Neural cell (in vitro differentiated cells): ENCODE measurements at regions not wholly inside any gene's neighbourhood (a gene's known extent, or its start where the extent isn't known, plus 50 kb on each side); places are given as distances from the start of the nearest gene placed in this dataset.

Experiments
- H2AFZ ChIP-seq: fragments of 200-600, 300-800 bp; sonication (generic), shearing (Covaris generic); 2 replicates; pipeline ENCODE4 v1.6.0; 2014; ENCODE audit warnings: low read depth, mild to moderate bottlenecking, antibody characterized with exemption, low read length, moderate library complexity
- H3F3A ChIP-seq: fragments of 200-600 bp; shearing (Covaris generic); 2 replicates; pipeline ENCODE4 v1.6.1; 2016; ENCODE audit warnings: mild to moderate bottlenecking, moderate library complexity, mixed read lengths, antibody characterized with exemption, low read length; ENCODE audit not compliant: insufficient read depth, poor library complexity, severe bottlenecking
- H3K27ac ChIP-seq: fragments of 200-600, 300-800 bp; sonication (generic), shearing (Covaris generic); 2 replicates; pipeline ENCODE4 v1.5.1; 2014; ENCODE audit warnings: mild to moderate bottlenecking, low read length, moderate library complexity
- H3K27me3 ChIP-seq: fragments of 300-800, 200-600 bp; sonication (generic), shearing (Covaris generic); 2 replicates; pipeline ENCODE4 v1.6.0; 2014; ENCODE audit warnings: mild to moderate bottlenecking, low read depth, low read length, moderate library complexity; ENCODE audit not compliant: insufficient read depth
- H3K36me3 ChIP-seq: fragments of 300-800, 200-600 bp; sonication (generic), shearing (Covaris generic); 2 replicates; pipeline ENCODE4 v1.5.1; 2014; ENCODE audit warnings: mild to moderate bottlenecking, antibody characterized with exemption, low read length, moderate library complexity; ENCODE audit not compliant: insufficient read depth
- H3K4me2 ChIP-seq: fragments of 300-800, 200-600 bp; sonication (generic), shearing (Covaris generic); 2 replicates; pipeline ENCODE4 v1.6.0; 2014; ENCODE audit warnings: mild to moderate bottlenecking, low read length
- H3K4me3 ChIP-seq: fragments of 300-800, 200-600 bp; sonication (generic), shearing (Covaris generic); 2 replicates; pipeline ENCODE4 v1.5.1; 2014; ENCODE audit warnings: mild to moderate bottlenecking, low read length, moderate library complexity
- H3K79me2 ChIP-seq: fragments of 200-600 bp; shearing (Covaris generic); replicated peaks from 2 replicates; pipeline ENCODE4 v1.6.0; 2014; ENCODE audit warnings: mild to moderate bottlenecking, low read length, moderate library complexity; ENCODE audit not compliant: insufficient read depth
- H3K9ac ChIP-seq: fragments of 300-800, 200-600 bp; sonication (generic), shearing (Covaris generic); 2 replicates; pipeline ENCODE4 v1.6.1; 2016; ENCODE audit warnings: mild to moderate bottlenecking, low read length, mixed read lengths
- H3K9me2 ChIP-seq: fragments of 200-600 bp; shearing (Covaris generic); 2 replicates; pipeline ENCODE4 v1.6.1; 2016; ENCODE audit warnings: mild to moderate bottlenecking, low read length, mixed read lengths; ENCODE audit not compliant: insufficient read depth
- H3K9me3 ChIP-seq: fragments of 200-600, 300-800 bp; sonication (generic), shearing (Covaris generic); 2 replicates; pipeline ENCODE4 v1.6.1; 2016; ENCODE audit warnings: mild to moderate bottlenecking, mixed run types, low read length, moderate library complexity, mixed read lengths
- H4K20me1 ChIP-seq: fragments of 200-600 bp; shearing (Covaris generic); 2 replicates; pipeline ENCODE4 v1.6.1; 2016; ENCODE audit warnings: mild to moderate bottlenecking, mixed run types; ENCODE audit not compliant: insufficient read depth
- EP300 ChIP-seq: fragments of 450-650 bp; conservative IDR thresholded peaks from 2 replicates; pipeline ENCODE4 v1.6.1; 2014; ENCODE audit warnings: antibody characterized with exemption, mild to moderate bottlenecking, moderate library complexity; ENCODE audit not compliant: poor library complexity, severe bottlenecking
- EZH2 ChIP-seq: fragments of 200-600, 300-800 bp; shearing (Covaris generic), sonication (generic); IDR thresholded peaks from 2 replicates; pipeline ENCODE4 v1.6.1; 2014; ENCODE audit warnings: antibody characterized with exemption, low read length, borderline replicate concordance, mild to moderate bottlenecking; ENCODE audit not compliant: insufficient read depth, poor library complexity, severe bottlenecking
- MXI1 ChIP-seq: fragments of 450-650 bp; conservative IDR thresholded peaks from 2 replicates; pipeline ENCODE4 v1.6.1; 2014; ENCODE audit warnings: antibody characterized with exemption, mild to moderate bottlenecking; ENCODE audit not compliant: poor library complexity, severe bottlenecking
- POLR2AphosphoS5 ChIP-seq: IDR thresholded peaks from 2 replicates; pipeline ENCODE4 v1.6.1; 2012
- RAD21 ChIP-seq: fragments of 450-650 bp; conservative IDR thresholded peaks from 2 replicates; pipeline ENCODE4 v1.6.1; 2014; ENCODE audit warnings: antibody characterized with exemption, mild to moderate bottlenecking, moderate library complexity
- SMC3 ChIP-seq: fragments of 450-650 bp; conservative IDR thresholded peaks from 2 replicates; pipeline ENCODE4 v1.6.1; 2014; ENCODE audit warnings: antibody characterized with exemption, mild to moderate bottlenecking, moderate library complexity; ENCODE audit not compliant: poor library complexity
- TAF1 ChIP-seq: IDR thresholded peaks from 2 replicates; pipeline ENCODE4 v1.6.1; 2012; ENCODE audit warnings: low read depth
- TF ChIP-seq, protein P1 (sequence below): fragments of 450-650 bp; IDR thresholded peaks from 2 replicates; pipeline ENCODE4 v1.5.1; 2014; ENCODE audit warnings: antibody characterized with exemption, mild to moderate bottlenecking, moderate library complexity; ENCODE audit not compliant: poor library complexity, severe bottlenecking
- TF ChIP-seq, protein P2 (sequence below): IDR thresholded peaks from 2 replicates; pipeline ENCODE4 v1.6.1; 2012; ENCODE audit warnings: borderline replicate concordance

DNA sequence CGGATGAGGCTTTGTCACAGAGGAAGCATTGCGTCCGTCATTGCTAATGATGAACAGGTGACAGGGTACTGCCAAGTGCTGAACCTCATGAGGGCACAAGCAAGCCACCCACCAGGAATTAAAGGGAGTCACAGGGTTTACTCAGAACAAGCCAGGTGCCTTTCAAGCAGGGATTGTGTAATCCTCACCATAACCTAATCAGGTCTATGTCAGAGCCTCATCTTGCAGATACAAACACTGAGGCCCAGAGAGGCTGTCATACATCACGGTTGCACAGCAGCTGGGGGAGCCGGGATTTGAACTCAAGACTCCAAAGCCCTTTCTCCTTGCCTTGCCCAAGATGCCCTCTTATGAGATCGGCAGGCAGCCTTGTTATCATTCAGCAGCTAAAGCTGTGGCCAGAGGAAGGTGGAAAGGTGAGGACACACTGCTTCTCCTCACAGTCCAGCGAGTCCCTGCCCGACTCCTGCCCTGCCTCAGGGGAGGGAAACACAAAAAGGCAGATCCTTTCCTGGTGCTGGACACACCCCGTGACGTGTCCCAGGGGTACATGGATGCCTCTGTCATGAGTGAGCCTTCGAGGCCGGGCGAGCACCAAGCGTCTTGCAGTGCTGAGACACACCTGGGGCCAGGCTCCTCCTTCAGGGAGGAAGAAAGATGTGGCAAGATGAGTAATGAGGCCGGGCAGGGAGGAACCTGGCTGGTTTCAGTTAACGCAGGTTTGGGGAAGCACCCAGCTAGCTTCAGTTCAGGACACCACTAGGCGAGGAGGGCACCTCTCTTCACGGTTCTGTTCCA is 214.9 kb downstream of the LY86 start:
- Histone ChIP-seq H3K36me3 (no peaks in the 10 kb centered on the region), H3K27me3 (no peaks in the 10 kb centered on the region), H3K27ac (no peak overlapping the region), H3F3A (no peaks in the 10 kb centered on the region), H3K9me2 (no peaks in the 10 kb centered on the region), H3K9me3 (no peaks in the 10 kb centered on the region), H3K79me2 (no peaks in the 10 kb centered on the region), H2AFZ (no peak overlapping the region), H4K20me1 (no peaks in the 10 kb centered on the region), H3K9ac (no peak overlapping the region), H3K4me2 (no peak overlapping the region), H3K4me3 (no peak overlapping the region)
- TF ChIP-seq, protein P1, sequence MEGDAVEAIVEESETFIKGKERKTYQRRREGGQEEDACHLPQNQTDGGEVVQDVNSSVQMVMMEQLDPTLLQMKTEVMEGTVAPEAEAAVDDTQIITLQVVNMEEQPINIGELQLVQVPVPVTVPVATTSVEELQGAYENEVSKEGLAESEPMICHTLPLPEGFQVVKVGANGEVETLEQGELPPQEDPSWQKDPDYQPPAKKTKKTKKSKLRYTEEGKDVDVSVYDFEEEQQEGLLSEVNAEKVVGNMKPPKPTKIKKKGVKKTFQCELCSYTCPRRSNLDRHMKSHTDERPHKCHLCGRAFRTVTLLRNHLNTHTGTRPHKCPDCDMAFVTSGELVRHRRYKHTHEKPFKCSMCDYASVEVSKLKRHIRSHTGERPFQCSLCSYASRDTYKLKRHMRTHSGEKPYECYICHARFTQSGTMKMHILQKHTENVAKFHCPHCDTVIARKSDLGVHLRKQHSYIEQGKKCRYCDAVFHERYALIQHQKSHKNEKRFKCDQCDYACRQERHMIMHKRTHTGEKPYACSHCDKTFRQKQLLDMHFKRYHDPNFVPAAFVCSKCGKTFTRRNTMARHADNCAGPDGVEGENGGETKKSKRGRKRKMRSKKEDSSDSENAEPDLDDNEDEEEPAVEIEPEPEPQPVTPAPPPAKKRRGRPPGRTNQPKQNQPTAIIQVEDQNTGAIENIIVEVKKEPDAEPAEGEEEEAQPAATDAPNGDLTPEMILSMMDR, result no peak
- no peak for TF ChIP-seq MXI1
- TF ChIP-seq EZH2, result no peak
- TF ChIP-seq RAD21, result no peak
- TF ChIP-seq TAF1, result no peak
- TF ChIP-seq EP300, result no peak
- TF ChIP-seq, protein P2, sequence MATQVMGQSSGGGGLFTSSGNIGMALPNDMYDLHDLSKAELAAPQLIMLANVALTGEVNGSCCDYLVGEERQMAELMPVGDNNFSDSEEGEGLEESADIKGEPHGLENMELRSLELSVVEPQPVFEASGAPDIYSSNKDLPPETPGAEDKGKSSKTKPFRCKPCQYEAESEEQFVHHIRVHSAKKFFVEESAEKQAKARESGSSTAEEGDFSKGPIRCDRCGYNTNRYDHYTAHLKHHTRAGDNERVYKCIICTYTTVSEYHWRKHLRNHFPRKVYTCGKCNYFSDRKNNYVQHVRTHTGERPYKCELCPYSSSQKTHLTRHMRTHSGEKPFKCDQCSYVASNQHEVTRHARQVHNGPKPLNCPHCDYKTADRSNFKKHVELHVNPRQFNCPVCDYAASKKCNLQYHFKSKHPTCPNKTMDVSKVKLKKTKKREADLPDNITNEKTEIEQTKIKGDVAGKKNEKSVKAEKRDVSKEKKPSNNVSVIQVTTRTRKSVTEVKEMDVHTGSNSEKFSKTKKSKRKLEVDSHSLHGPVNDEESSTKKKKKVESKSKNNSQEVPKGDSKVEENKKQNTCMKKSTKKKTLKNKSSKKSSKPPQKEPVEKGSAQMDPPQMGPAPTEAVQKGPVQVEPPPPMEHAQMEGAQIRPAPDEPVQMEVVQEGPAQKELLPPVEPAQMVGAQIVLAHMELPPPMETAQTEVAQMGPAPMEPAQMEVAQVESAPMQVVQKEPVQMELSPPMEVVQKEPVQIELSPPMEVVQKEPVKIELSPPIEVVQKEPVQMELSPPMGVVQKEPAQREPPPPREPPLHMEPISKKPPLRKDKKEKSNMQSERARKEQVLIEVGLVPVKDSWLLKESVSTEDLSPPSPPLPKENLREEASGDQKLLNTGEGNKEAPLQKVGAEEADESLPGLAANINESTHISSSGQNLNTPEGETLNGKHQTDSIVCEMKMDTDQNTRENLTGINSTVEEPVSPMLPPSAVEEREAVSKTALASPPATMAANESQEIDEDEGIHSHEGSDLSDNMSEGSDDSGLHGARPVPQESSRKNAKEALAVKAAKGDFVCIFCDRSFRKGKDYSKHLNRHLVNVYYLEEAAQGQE, result no peak
- no peak for TF ChIP-seq POLR2AphosphoS5
- TF ChIP-seq SMC3, result no peak

DNA sequence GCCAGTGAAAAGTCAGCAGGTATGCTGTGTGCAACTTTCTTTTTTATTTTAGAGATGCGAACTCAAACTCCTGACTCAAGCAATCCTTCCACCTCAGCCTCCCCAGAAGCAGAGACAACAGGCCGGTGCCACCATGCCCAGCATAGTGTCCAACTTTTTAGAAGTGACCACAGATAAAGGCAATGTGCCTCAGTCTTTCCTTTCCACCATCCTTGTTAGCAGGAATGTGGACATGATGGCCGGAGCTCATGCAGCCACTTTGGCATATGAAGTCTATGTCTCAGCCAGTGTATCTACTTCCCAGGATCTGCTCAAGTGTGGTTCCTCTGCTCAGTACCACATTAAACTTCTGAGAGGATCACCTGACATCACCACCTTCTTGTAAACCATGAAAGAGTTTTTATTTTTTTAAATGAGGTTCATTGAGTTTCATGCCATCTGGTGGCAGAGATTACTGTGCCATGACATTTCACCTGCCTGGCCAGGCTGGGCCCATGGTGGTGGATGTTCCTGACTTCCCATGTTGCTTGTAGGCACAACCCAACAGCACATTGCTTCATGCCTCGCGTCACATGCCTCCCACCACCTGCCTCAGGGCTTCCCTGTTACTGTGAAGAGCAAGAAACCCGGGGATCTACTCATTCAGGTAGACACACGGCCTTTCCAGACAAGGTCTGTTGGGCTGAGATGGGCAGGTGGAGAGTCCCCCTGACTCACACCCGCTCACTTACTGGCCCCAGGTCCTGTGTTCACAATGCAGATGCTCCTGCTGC is 216.5 kb downstream of the LY86 start:
- no peak overlapping the region for H3K4me3 ChIP-seq
- no peaks in the 10 kb centered on the region for H3K9me2 ChIP-seq
- H3F3A ChIP-seq, result no peaks in the 10 kb centered on the region
- no peak overlapping the region for H3K27ac ChIP-seq
- H3K27me3 ChIP-seq, result no peaks in the 10 kb centered on the region
- H3K4me2 ChIP-seq, result no peak overlapping the region
- no peak overlapping the region for H2AFZ ChIP-seq
- no peak overlapping the region for H3K9ac ChIP-seq
- TF ChIP-seq EP300 (no peak), SMC3 (no peak), RAD21 (no peak), MXI1 (no peak), POLR2AphosphoS5 (no peak), TAF1 (no peak), EZH2 (no peak)
- TF ChIP-seq, protein P2, result no peak
- TF ChIP-seq, protein P1, result no peak
- no peaks in the 10 kb centered on the region for H3K9me3 ChIP-seq
- H3K36me3 ChIP-seq, result no peaks in the 10 kb centered on the region
- no peaks in the 10 kb centered on the region for H4K20me1 ChIP-seq
- H3K79me2 ChIP-seq, result no peaks in the 10 kb centered on the region
